Activated T-cell treated with anti-CD3 and anti-CD28 coated beads for 1 hour (primary cell): ENCODE measurements at regions not wholly inside any gene's neighbourhood (a gene's known extent, or its start where the extent isn't known, plus 50 kb on each side); places are given as distances from the start of the nearest gene placed in this dataset.

ENCODE experiments used
- DNase-seq: peaks from one replicate; pipeline ENCODE4 v3.0.0-alpha.2; 2020; ENCODE audit warnings: low read depth

- DNase-seq: no peak
Observed at GRCh38 chr14:66375046-66375964, 110.9 kb upstream of the CCDC196 start.

- DNase-seq: no peak
Observed at GRCh38 chr14:66377574-66377973, 108.6 kb upstream of the CCDC196 start.

GRCh38 chr14:66378712-66379505 lies 107.3 kb upstream of the CCDC196 start:
- no peak for DNase-seq

DNA sequence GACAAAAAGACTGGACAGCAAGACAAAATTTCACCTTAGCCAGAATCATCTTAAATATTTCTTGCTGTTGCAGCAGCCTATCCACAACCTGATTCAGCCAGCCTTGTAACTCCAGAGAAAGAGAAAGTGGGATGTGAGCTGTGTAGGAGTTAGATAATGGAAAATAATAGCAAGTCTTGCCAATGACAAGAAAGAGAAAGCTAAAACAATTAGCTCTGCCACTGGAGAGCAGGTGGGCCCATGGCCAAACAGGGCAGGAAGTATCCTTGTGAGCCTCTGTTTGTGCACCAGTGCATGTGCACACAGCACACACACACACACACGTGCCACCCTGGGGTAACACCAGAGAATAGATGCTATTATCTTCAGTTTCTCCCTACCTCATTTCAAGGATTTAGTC lies 106.0 kb upstream of the CCDC196 start:
- no peak for DNase-seq

GRCh38 chr14:66381755-66382154 lies 104.4 kb upstream of the CCDC196 start:
- no peak for DNase-seq

DNA sequence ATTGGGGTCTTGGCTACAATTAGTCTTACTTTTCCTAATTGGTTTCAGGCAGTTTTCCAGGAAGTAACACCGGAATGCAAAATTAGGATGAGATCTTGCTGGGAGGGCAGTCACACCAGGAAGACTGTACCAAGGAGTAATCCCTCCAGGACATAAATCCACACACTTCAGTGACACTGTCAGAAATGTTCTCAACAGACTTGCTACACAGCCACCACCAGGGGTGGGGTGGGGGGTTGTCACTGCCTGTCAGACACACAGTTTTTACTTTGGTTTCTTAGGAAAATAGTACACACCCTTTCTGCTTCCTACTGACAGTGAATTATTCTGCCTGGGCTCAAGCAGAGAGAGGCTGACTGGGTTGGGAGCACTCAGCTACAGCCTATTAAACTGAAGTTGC lies 102.9 kb upstream of the CCDC196 start:
- DNase-seq: no peak

DNA sequence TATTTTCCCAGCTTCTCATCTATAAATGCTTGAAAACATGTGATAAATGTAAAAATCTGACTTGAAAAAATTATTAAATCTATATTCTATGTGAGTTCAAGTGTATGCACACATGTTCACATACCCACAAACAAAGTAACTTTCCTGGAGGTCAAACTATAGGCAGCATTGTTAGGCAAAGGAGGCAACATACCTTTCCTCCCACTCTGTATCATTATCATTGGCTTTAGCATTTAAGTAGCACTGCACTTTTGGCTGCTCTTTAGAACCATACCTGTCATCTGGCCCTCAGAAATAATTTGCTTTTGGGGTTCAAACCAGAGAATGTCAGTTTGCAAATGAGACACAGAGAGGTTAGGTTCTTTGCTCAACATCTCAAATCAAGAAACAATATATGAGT lies 102.4 kb upstream of the CCDC196 start:
- DNase-seq: no peak

- DNase-seq: no peak
Observed at GRCh38 chr14:66388516-66388915, 97.7 kb upstream of the CCDC196 start.

DNA sequence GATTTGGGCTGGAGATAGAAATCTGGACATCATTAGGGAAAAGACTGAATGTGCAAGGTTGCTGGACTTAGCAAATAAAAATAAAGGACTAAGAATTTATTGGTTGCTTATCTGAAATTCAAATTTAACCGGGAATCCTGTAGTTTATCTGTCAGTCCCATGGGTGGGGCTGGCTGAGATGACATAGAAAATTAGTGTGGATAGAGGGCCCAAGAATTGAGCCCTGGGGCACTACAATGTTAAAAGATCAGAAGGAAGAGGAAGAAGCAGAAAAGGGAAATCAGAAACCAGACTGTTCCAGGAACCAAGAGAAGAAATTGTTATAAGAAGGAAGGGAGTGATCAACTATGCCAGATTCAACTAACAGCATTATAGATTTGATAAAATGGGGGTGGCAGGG lies 96.7 kb upstream of the CCDC196 start:
- DNase-seq: no peak

- no peak for DNase-seq
Observed at GRCh38 chr14:66395300-66395699, 90.9 kb upstream of the CCDC196 start.

GRCh38 chr14:66396164-66396563 lies 90.0 kb upstream of the CCDC196 start:
- no peak for DNase-seq

DNA sequence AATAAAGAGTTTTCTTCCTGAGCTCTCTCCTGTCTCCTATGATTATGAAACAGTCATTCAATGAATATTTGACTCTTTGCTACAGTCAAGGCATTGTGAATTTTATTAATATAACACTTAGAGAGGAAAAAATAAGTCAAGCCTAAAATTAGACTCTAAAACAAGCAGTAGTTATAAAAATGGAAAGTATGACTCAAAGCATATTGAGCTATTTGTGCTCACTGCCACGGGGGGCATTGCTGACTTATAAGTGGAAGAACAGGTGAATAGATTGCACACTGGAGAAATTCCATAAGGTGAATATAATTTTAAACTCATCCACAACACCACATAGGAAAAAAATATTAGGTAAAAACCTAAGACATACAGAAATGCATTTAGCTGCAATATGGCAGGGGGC lies 87.7 kb upstream of the CCDC196 start:
- DNase-seq: no peak

DNA sequence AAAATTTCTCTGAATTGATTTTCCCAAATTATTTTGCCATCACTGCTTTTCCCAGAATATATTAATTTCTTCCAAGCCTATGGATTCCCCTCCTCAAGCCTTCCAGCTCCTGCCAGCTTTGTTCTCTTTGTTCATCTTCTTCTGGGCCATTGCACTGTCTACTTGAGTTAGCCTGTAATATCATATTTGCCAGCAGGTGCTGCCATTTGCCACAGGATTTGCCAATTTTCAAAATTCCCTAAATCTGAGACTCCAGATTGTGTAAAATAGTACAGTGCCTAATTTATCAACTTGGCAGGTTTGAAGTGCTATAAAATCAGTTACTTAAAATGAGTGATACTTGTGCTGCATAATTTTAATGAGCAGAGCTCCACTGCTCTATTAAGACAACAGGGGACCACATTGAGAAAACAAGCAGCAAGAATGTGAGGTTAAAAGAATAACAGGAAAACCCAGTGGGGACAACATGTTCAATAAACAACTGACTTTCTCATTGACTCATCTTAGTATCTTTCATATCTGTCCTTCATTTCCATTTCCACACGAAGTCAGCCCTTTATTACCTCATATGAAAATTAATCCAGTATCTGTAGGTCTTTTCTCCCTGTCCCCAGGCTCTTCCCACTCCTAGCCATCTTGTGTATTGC lies 84.6 kb upstream of the CCDC196 start:
- DNase-seq: no peak

- no peak for DNase-seq
Observed at GRCh38 chr14:66403183-66403582, 83.0 kb upstream of the CCDC196 start.

GRCh38 chr14:66404051-66404545 lies 82.1 kb upstream of the CCDC196 start:
- DNase-seq: no peak

DNA sequence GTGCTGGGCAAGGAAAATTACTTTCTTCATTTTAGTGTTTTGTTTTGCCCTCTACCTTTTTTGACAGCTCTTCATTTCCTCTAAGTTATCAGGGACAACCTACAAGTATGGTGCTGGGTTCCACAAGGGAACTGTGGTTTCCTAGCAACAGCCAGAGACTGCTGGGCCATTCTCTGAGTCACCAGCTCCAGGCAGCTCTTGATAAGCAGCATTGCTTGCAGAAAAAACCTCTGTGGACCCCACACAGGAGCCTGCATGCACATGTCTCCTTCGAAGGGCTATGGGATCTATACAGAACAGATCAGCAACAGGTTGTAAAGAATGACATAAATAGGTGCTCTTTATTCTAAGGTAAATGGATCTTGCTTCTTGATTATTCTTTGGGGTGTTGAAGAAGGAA lies 81.0 kb upstream of the CCDC196 start:
- DNase-seq: no peak

GRCh38 chr14:66413901-66414300 lies 72.3 kb upstream of the CCDC196 start:
- no peak for DNase-seq

DNA sequence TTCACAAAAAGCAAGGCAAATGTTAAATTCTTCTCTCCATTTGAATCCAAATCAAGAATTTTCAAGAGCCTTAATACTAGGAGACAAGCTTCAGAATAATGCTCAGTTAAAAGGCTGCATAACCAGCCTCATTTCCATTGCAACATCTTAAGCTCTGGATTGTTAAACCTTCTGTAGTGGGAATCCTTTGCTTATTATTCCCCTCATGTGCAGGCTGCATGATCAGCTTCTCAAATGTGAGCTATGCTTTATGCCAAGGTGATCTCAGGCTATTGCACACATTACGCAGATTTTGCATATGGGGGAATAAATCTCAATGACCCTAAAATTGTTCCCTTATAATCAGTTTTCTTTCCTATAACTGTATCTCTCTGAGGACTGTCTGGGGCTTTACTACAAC lies 71.7 kb upstream of the CCDC196 start:
- no peak for DNase-seq

- DNase-seq: no peak
Observed at GRCh38 chr14:66420251-66421006, 65.7 kb upstream of the CCDC196 start.

DNA sequence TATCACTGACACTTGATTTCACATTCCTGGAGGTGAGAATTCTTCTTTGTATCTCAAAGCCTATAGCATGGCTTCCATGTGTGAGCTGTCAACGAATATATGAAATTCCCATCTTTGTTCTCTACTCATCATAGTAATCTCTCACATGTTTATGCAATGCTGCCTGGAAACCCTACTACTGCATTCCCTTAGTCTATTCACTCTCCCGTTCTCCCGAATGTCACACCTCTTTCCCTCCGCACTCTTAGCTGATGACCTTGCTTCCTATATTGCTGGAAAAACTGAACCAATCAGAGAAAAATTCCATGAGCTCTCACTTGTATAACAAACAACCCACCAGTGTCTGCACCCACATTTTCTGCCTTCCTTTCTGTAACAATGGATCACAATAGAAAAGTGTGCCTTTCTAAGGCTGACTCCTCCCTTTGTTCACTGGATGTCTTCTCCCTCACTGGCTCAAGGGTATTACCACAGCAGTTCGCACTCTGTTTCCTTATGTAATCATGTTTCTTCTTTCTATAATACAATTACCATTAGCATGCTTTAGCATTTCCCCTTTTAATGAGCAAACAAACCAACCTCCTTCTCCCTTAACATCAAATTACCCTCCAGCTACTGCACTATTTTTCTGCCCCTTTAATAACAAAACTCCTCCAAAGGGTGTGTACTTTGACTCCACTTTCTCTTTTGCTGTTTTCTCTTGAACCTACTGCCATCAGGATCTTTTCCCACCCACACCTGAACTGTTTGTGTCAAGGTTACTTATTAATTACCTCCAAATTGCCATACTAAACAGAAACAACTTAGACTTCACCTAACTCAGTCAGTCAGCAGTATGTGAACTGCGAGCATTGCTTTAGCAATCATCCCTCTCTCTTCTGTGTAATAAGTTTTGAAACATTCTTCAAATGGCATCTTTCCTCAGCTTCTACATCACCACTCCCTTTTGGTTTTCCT lies 63.9 kb upstream of the CCDC196 start:
- DNase-seq: no peak

DNA sequence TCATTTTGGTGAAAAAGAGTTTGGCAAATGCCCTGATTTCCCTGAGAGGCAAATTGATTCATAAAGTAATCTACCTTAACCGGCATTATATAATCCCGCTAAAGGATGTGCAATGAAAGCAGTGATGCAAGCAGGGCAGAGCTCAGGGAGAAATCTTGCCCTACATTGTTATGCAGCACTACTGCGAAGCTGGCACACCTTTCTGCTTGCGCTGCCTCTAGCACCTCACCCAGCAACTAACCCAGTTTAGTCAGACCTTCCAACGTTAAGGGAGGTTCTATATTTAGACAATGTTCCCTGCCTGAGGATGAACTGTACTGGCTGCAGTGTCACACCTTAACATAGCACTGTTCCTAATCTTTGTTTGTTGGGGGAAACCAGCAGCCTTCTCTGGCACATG lies 60.8 kb upstream of the CCDC196 start:
- DNase-seq: no peak
